HUES48 (cell line): ENCODE measurements at regions not wholly inside any gene's neighbourhood (a gene's known extent, or its start where the extent isn't known, plus 50 kb on each side); places are given as distances from the start of the nearest gene placed in this dataset.
A peak's percentile ranks its signal among the peaks of the same experiment; 100 is the strongest.

Experiments
- H3K27ac ChIP-seq: one replicate; pipeline ENCODE4 v1.7.0; 2013; ENCODE audit warnings: low read depth, low read length, inconsistent platforms
- H3K27me3 ChIP-seq: 2 replicates; pipeline ENCODE4 v1.6.1; 2013; ENCODE audit warnings: mild to moderate bottlenecking, low read length; ENCODE audit not compliant: control insufficient read depth, insufficient read depth
- H3K36me3 ChIP-seq: 2 replicates; pipeline ENCODE4 v1.6.1; 2013; ENCODE audit warnings: low read length; ENCODE audit not compliant: control insufficient read depth, insufficient read depth
- H3K4me1 ChIP-seq: 2 replicates; pipeline ENCODE4 v1.6.1; 2013; ENCODE audit warnings: mild to moderate bottlenecking, low read length; ENCODE audit not compliant: control insufficient read depth, insufficient read depth
- H3K4me3 ChIP-seq: 2 replicates; pipeline ENCODE4 v1.5.1; 2013; ENCODE audit warnings: mild to moderate bottlenecking, low read depth, low read length
- H3K9ac ChIP-seq: 2 replicates; pipeline ENCODE4 v1.6.1; 2013; ENCODE audit warnings: mild to moderate bottlenecking, low read depth, low read length, moderate library complexity
- H3K9me3 ChIP-seq: 2 replicates; pipeline ENCODE4 v1.6.1; 2013; ENCODE audit warnings: low read length; ENCODE audit not compliant: control insufficient read depth, insufficient read depth

GRCh38 chr19:33902395-33902794 is 105.7 kb downstream of the KCTD15 start:
- Histone ChIP-seq H3K36me3 (no peaks in the 10 kb centered on the region), H3K4me1 (peaks cover 16% of the 10 kb centered on the region), H3K27me3 (peaks cover 1% of the 10 kb centered on the region; the same call in 1 of the 2 replicates), H3K4me3 (no peak overlapping the region), H3K9ac (no peak overlapping the region), H3K9me3 (peaks cover 16% of the 10 kb centered on the region), H3K27ac (no peak overlapping the region)

DNA sequence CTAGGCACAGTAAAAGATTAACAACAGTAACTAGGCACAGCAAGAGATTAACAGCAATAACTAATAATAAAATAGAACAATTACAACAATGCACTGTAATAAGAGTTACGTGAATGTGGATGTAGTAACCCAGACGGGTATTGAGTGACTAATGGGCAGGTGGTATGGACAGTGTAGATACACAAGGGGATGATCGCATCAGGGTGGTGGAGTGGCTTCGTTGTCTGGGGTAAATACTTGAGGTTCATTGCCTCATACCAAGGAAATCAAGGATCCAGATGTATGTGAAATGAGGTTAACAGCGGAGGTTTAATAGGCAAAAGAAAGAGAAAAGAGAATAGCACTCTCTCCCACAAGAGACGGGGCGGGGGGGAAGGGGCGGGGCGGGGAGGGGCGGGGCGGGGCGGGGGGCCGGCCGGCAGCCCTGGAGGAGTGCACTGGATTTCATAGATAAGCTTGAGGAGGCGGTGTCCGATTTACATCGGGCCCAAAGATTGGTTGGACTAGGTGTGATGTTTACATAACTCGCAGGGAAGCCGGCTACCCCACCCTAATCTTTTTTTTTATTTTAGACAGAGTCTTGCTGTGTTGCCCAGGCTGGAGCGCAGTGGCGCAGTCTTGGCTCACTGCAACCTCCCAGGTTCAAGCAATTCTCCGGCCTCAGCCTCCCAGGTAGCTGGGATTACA is 106.3 kb downstream of the KCTD15 start:
- H3K9me3 ChIP-seq = peaks cover 11% of the 10 kb centered on the region
- no peaks in the 10 kb centered on the region for H3K36me3 ChIP-seq
- no peak overlapping the region for H3K4me3 ChIP-seq
- peaks cover 18% of the 10 kb centered on the region for H3K4me1 ChIP-seq
- H3K27me3 ChIP-seq = peaks cover 7% of the 10 kb centered on the region; the same call in 1 of the 2 replicates
- H3K9ac ChIP-seq = no peak overlapping the region
- H3K27ac ChIP-seq = no peak overlapping the region

DNA sequence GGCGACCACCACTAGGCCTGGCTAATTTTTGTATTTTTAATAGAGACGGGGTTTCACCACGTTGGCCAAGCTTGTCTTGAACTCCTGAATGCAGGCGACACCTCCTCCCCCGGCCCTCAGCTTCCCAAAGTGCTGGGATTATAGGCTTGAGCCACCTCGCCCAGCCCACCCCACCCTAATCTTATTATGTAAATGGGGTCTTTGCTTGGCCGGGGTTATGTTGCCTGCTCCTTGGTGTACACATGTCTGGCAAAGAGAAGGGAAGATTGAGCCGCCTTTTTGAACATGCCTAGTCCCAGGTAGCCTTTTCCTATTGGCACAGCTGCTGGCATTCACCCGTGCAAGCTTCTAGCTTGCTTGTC is 106.8 kb downstream of the KCTD15 start:
- no peaks in the 10 kb centered on the region for H3K36me3 ChIP-seq
- H3K9me3 ChIP-seq = peaks cover 7% of the 10 kb centered on the region
- H3K27me3 ChIP-seq = peaks cover 8% of the 10 kb centered on the region; the same call in 1 of the 2 replicates
- H3K4me3 ChIP-seq = no peak overlapping the region
- H3K9ac ChIP-seq = no peak overlapping the region
- no peak overlapping the region for H3K27ac ChIP-seq
- peaks cover 18% of the 10 kb centered on the region for H3K4me1 ChIP-seq

- Histone ChIP-seq H3K27me3 (peaks cover 8% of the 10 kb centered on the region; the same call in 1 of the 2 replicates), H3K9ac (no peak overlapping the region), H3K36me3 (no peaks in the 10 kb centered on the region), H3K4me1 (peaks cover 18% of the 10 kb centered on the region), H3K27ac (peak overlapping the region; percentile 88), H3K9me3 (no peaks in the 10 kb centered on the region), H3K4me3 (peak overlapping the region; percentile 61)
Measured at GRCh38 chr19:33904681-33905080, 108.0 kb downstream of the KCTD15 start.

DNA sequence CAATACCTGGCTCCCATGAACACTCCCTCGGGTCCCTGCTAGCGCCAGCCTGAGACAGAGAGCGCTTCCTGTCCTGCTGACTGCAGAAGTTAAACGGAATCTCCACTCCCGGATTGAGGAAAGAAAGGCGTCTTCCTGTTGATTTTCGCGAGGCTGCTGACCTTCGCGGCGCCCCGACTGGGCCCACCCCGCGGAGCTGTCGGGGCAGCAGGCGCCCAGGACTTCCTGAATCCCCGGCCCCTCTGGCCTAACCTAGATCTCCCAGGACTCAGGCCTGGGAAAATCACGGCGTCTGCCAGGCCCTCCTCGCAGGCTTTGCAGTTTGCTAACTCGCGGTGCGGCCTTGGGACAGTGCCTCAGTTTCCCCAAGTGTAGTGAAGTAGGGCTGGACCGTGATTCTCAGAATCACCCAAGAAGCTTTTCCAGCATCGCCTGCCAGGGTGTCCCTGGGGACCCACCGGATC is 108.8 kb downstream of the KCTD15 start:
- Histone ChIP-seq H3K4me3 (peak overlapping the region; percentile 61), H3K9ac (peak overlapping the region; percentile 33; the same call in 1 of the 2 replicates), H3K4me1 (peaks cover 18% of the 10 kb centered on the region), H3K9me3 (no peaks in the 10 kb centered on the region), H3K36me3 (no peaks in the 10 kb centered on the region), H3K27ac (peak overlapping the region; percentile 88), H3K27me3 (peaks cover 8% of the 10 kb centered on the region; the same call in 1 of the 2 replicates)

DNA sequence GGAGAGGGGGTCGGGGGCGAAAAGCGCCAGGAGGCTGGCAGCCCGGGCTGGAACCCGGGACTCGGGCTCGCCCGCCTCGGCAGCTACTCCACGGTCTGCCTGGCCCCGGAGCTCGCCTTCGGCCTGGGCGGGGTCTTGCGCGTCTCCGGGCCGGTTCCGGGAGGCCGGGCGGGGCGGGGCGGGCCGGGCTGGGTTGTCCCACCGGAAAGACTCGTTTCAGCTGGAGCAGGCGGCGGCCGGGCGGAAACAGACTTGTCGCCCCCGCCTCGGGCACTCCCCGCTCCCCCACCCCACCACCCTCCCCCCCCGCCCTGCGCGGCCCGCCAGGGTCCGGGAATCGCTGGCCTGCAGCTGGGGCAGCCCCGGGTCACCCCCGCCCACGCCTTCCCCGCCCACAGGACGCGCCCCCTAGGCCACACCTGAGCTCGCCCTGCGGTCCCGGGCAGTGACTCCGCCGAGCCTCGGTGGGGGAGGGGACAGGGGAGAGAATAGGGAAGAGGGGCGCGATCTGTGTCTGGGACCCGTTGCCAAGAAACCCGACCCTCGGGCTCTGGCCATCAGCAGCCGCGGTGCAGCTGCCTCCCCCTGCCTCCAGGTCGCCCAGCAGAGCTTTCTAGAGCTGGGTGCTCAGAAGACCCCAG is 109.4 kb downstream of the KCTD15 start:
- H3K9ac ChIP-seq = peak overlapping the region; percentile 60; the same call in 1 of the 2 replicates
- peak overlapping the region; percentile 61 for H3K4me3 ChIP-seq

GRCh38 chr19:33906578-33907335 is 110.1 kb downstream of the KCTD15 start:
- H3K4me1 ChIP-seq = peaks cover 18% of the 10 kb centered on the region
- H3K9me3 ChIP-seq = no peaks in the 10 kb centered on the region
- H3K4me3 ChIP-seq = peak overlapping the region; percentile 61
- no peaks in the 10 kb centered on the region for H3K36me3 ChIP-seq
- peaks cover 8% of the 10 kb centered on the region; the same call in 1 of the 2 replicates for H3K27me3 ChIP-seq
- peak overlapping the region; percentile 60 for H3K9ac ChIP-seq
- peak overlapping the region; percentile 58 for H3K27ac ChIP-seq

More for the DNA sequence above, 109.4 kb downstream of the KCTD15 start:
- peaks cover 18% of the 10 kb centered on the region for H3K4me1 ChIP-seq
- peak overlapping the region; percentile 88 for H3K27ac ChIP-seq
- peaks cover 8% of the 10 kb centered on the region; the same call in 1 of the 2 replicates for H3K27me3 ChIP-seq
- no peaks in the 10 kb centered on the region for H3K9me3 ChIP-seq
- no peaks in the 10 kb centered on the region for H3K36me3 ChIP-seq

- Histone ChIP-seq H3K4me3 (no peak overlapping the region), H3K27me3 (peaks cover 8% of the 10 kb centered on the region; the same call in 1 of the 2 replicates), H3K9ac (no peak overlapping the region), H3K4me1 (peaks cover 4% of the 10 kb centered on the region; the same call in 1 of the 2 replicates), H3K9me3 (no peaks in the 10 kb centered on the region), H3K36me3 (no peaks in the 10 kb centered on the region), H3K27ac (no peak overlapping the region)
Measured at GRCh38 chr19:33910922-33911321, 114.3 kb downstream of the KCTD15 start.

GRCh38 chr19:33914599-33914998 is 117.9 kb downstream of the KCTD15 start:
- Histone ChIP-seq H3K27ac (no peak overlapping the region), H3K4me1 (no peaks in the 10 kb centered on the region), H3K4me3 (no peak overlapping the region), H3K36me3 (no peaks in the 10 kb centered on the region), H3K9ac (no peak overlapping the region), H3K9me3 (no peaks in the 10 kb centered on the region), H3K27me3 (no peaks in the 10 kb centered on the region)

DNA sequence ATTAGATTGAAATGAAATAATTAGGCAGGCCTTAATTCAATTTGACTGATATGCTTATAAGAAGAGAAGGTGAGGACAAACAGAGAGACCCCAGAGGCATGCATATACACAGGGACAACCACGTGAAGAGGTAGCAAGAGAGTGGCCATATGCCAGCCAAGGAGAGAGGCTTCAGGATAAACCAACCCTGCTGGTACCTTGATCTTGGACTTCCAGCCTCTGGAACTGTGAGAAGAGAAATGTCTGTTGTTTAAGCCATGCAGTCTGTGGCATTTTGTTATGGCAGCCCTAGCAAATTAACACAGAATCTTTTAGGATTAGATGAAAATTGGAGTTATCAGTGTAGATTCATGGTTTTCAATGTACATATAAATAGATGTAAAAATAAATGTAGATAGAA is 120.1 kb downstream of the KCTD15 start:
- H3K9ac ChIP-seq = no peak overlapping the region
- no peaks in the 10 kb centered on the region for H3K27me3 ChIP-seq
- H3K4me1 ChIP-seq = no peaks in the 10 kb centered on the region
- no peaks in the 10 kb centered on the region for H3K36me3 ChIP-seq
- H3K27ac ChIP-seq = no peak overlapping the region
- no peaks in the 10 kb centered on the region for H3K9me3 ChIP-seq
- no peak overlapping the region for H3K4me3 ChIP-seq
